ENCODE measurements at regions not wholly inside any gene's neighbourhood (a gene's known extent, or its start where the extent isn't known, plus 50 kb on each side); places are given as distances from the start of the nearest gene placed in this dataset.
"Not testable (repeated sequence)": the region's sequence is repeated elsewhere in the genome, so short reads cannot be mapped to it uniquely, and the experiment has no call there.

GRCh38 chr5:17832949-17833745 is 198.9 kb downstream of the TAF11L14 start:
- Histone ChIP-seq H3K4me3 (ENCODE audit: low read length) (no peak overlapping the region), H3K4me1 (ENCODE audit: control insufficient read depth, insufficient read depth, low read length) (no peaks in the 10 kb centered on the region), H3K9me3 (ENCODE audit: control insufficient read depth, low read length) (no peaks in the 10 kb centered on the region), H3K36me3 (ENCODE audit: control insufficient read depth, insufficient read depth, low read length) (no peaks in the 10 kb centered on the region), H3K27me3 (ENCODE audit: control insufficient read depth, insufficient read depth, low read length) (no peaks in the 10 kb centered on the region), H3K9ac (ENCODE audit: low read length) (no peak overlapping the region)

GRCh38 chr5:17837757-17838156 is 203.5 kb downstream of the TAF11L14 start:
- no peaks in the 10 kb centered on the region for H3K36me3 ChIP-seq (ENCODE audit: control insufficient read depth, insufficient read depth, low read length)
- no peaks in the 10 kb centered on the region for H3K27me3 ChIP-seq (ENCODE audit: control insufficient read depth, insufficient read depth, low read length)
- H3K9me3 ChIP-seq (ENCODE audit: control insufficient read depth, low read length) = no peaks in the 10 kb centered on the region
- H3K4me3 ChIP-seq (ENCODE audit: low read length) = no peak overlapping the region
- no peak overlapping the region for H3K9ac ChIP-seq (ENCODE audit: low read length)
- H3K4me1 ChIP-seq (ENCODE audit: control insufficient read depth, insufficient read depth, low read length) = no peaks in the 10 kb centered on the region

GRCh38 chr5:17838469-17838868 is 204.2 kb downstream of the TAF11L14 start:
- H3K27me3 ChIP-seq (ENCODE audit: control insufficient read depth, insufficient read depth, low read length) = no peaks in the 10 kb centered on the region
- H3K36me3 ChIP-seq (ENCODE audit: control insufficient read depth, insufficient read depth, low read length) = no peaks in the 10 kb centered on the region
- H3K4me3 ChIP-seq (ENCODE audit: low read length) = no peak overlapping the region
- H3K4me1 ChIP-seq (ENCODE audit: control insufficient read depth, insufficient read depth, low read length) = no peaks in the 10 kb centered on the region
- no peaks in the 10 kb centered on the region for H3K9me3 ChIP-seq (ENCODE audit: control insufficient read depth, low read length)
- no peak overlapping the region for H3K9ac ChIP-seq (ENCODE audit: low read length)

- H3K36me3 ChIP-seq (ENCODE audit: control insufficient read depth, insufficient read depth, low read length) = no peaks in the 10 kb centered on the region
- H3K4me1 ChIP-seq (ENCODE audit: control insufficient read depth, insufficient read depth, low read length) = no peaks in the 10 kb centered on the region
- H3K27me3 ChIP-seq (ENCODE audit: control insufficient read depth, insufficient read depth, low read length) = no peaks in the 10 kb centered on the region
- no peak overlapping the region for H3K4me3 ChIP-seq (ENCODE audit: low read length)
- H3K9ac ChIP-seq (ENCODE audit: low read length) = no peak overlapping the region
- H3K9me3 ChIP-seq (ENCODE audit: control insufficient read depth, low read length) = no peaks in the 10 kb centered on the region
These were observed 205.6 kb downstream of the TAF11L14 start for GRCh38 chr5:17839848-17840247.

GRCh38 chr5:17846496-17846895 is 212.2 kb downstream of the TAF11L14 start:
- no peaks in the 10 kb centered on the region for H3K27me3 ChIP-seq (ENCODE audit: control insufficient read depth, insufficient read depth, low read length)
- H3K4me3 ChIP-seq (ENCODE audit: low read length) = no peak overlapping the region
- no peaks in the 10 kb centered on the region for H3K36me3 ChIP-seq (ENCODE audit: control insufficient read depth, insufficient read depth, low read length)

GRCh38 chr5:17847286-17847685 is 213.0 kb downstream of the TAF11L14 start:
- H3K9ac ChIP-seq (ENCODE audit: low read length) = no peak overlapping the region
- H3K27me3 ChIP-seq (ENCODE audit: control insufficient read depth, insufficient read depth, low read length) = no peaks in the 10 kb centered on the region
- H3K9me3 ChIP-seq (ENCODE audit: control insufficient read depth, low read length) = no peaks in the 10 kb centered on the region
- H3K4me3 ChIP-seq (ENCODE audit: low read length) = no peak overlapping the region
- no peaks in the 10 kb centered on the region for H3K4me1 ChIP-seq (ENCODE audit: control insufficient read depth, insufficient read depth, low read length)
- H3K36me3 ChIP-seq (ENCODE audit: control insufficient read depth, insufficient read depth, low read length) = no peaks in the 10 kb centered on the region

More at GRCh38 chr5:17846496-17846895, 212.2 kb downstream of the TAF11L14 start:
- Histone ChIP-seq H3K4me1 (ENCODE audit: control insufficient read depth, insufficient read depth, low read length) (no peaks in the 10 kb centered on the region), H3K9ac (ENCODE audit: low read length) (no peak overlapping the region), H3K9me3 (ENCODE audit: control insufficient read depth, low read length) (no peaks in the 10 kb centered on the region)

GRCh38 chr5:17852111-17852510 is 217.9 kb downstream of the TAF11L14 start:
- Histone ChIP-seq H3K9ac (ENCODE audit: low read length) (no peak overlapping the region), H3K9me3 (ENCODE audit: control insufficient read depth, low read length) (no peaks in the 10 kb centered on the region), H3K36me3 (ENCODE audit: control insufficient read depth, insufficient read depth, low read length) (no peaks in the 10 kb centered on the region), H3K27me3 (ENCODE audit: control insufficient read depth, insufficient read depth, low read length) (no peaks in the 10 kb centered on the region), H3K4me1 (ENCODE audit: control insufficient read depth, insufficient read depth, low read length) (no peaks in the 10 kb centered on the region), H3K4me3 (ENCODE audit: low read length) (no peak overlapping the region)

GRCh38 chr5:17852740-17853139 is 218.5 kb downstream of the TAF11L14 start:
- no peak overlapping the region for H3K4me3 ChIP-seq (ENCODE audit: low read length)
- no peaks in the 10 kb centered on the region for H3K9me3 ChIP-seq (ENCODE audit: control insufficient read depth, low read length)
- H3K9ac ChIP-seq (ENCODE audit: low read length) = no peak overlapping the region
- H3K27me3 ChIP-seq (ENCODE audit: control insufficient read depth, insufficient read depth, low read length) = no peaks in the 10 kb centered on the region
- no peaks in the 10 kb centered on the region for H3K4me1 ChIP-seq (ENCODE audit: control insufficient read depth, insufficient read depth, low read length)
- no peaks in the 10 kb centered on the region for H3K36me3 ChIP-seq (ENCODE audit: control insufficient read depth, insufficient read depth, low read length)

GRCh38 chr5:17854901-17855300 is 220.6 kb downstream of the TAF11L14 start:
- Histone ChIP-seq H3K36me3 (ENCODE audit: control insufficient read depth, insufficient read depth, low read length) (no peaks in the 10 kb centered on the region), H3K9me3 (ENCODE audit: control insufficient read depth, low read length) (no peaks in the 10 kb centered on the region), H3K9ac (ENCODE audit: low read length) (no peak overlapping the region), H3K4me3 (ENCODE audit: low read length) (no peak overlapping the region), H3K27me3 (ENCODE audit: control insufficient read depth, insufficient read depth, low read length) (no peaks in the 10 kb centered on the region), H3K4me1 (ENCODE audit: control insufficient read depth, insufficient read depth, low read length) (no peaks in the 10 kb centered on the region)

- Histone ChIP-seq H3K27me3 (ENCODE audit: control insufficient read depth, insufficient read depth, low read length) (no peaks in the 10 kb centered on the region), H3K4me3 (ENCODE audit: low read length) (no peak overlapping the region), H3K9me3 (ENCODE audit: control insufficient read depth, low read length) (no peaks in the 10 kb centered on the region), H3K4me1 (ENCODE audit: control insufficient read depth, insufficient read depth, low read length) (no peaks in the 10 kb centered on the region), H3K36me3 (ENCODE audit: control insufficient read depth, insufficient read depth, low read length) (no peaks in the 10 kb centered on the region), H3K9ac (ENCODE audit: low read length) (no peak overlapping the region)
These were observed 226.5 kb downstream of the TAF11L14 start for GRCh38 chr5:17860660-17861315.

- H3K36me3 ChIP-seq (ENCODE audit: control insufficient read depth, insufficient read depth, low read length); H3K27me3 ChIP-seq (ENCODE audit: control insufficient read depth, insufficient read depth, low read length); H3K9ac ChIP-seq (ENCODE audit: low read length); H3K4me3 ChIP-seq (ENCODE audit: low read length); H3K4me1 ChIP-seq (ENCODE audit: control insufficient read depth, insufficient read depth, low read length); H3K9me3 ChIP-seq (ENCODE audit: control insufficient read depth, low read length): not testable (repeated sequence)
These were observed 230.6 kb downstream of the TAF11L14 start for GRCh38 chr5:17864903-17865302.

- not testable (repeated sequence) for H3K9me3 ChIP-seq (ENCODE audit: control insufficient read depth, low read length); H3K4me3 ChIP-seq (ENCODE audit: low read length); H3K36me3 ChIP-seq (ENCODE audit: control insufficient read depth, insufficient read depth, low read length); H3K27me3 ChIP-seq (ENCODE audit: control insufficient read depth, insufficient read depth, low read length); H3K9ac ChIP-seq (ENCODE audit: low read length); H3K4me1 ChIP-seq (ENCODE audit: control insufficient read depth, insufficient read depth, low read length)
These were observed 231.7 kb downstream of the TAF11L14 start for GRCh38 chr5:17865966-17866365.

Measured in mucosa of stomach (tissue), 1 donor.